Ovary (tissue), 7 donors: ENCODE measurements at regions not wholly inside any gene's neighbourhood (a gene's known extent, or its start where the extent isn't known, plus 50 kb on each side); places are given as distances from the start of the nearest gene placed in this dataset.

ENCODE experiments used
- DNase-seq, 5 donors: peaks; one replicate each; pipeline ENCODE4 v3.0.0-alpha.2; 2019 to 2020
- H3K27ac ChIP-seq, 2 donors: fragments of 200-600 bp; one replicate each; pipeline versions ENCODE4 v1.5.1 to v1.8.0; 2019 to 2022
- H3K27me3 ChIP-seq: fragments of 200-600 bp; one replicate; pipeline ENCODE4 v1.8.0; 2022
- H3K36me3 ChIP-seq: fragments of 200-600 bp; sonication (generic); one replicate; pipeline ENCODE4 v1.5.1; 2019
- H3K4me1 ChIP-seq: one replicate; pipeline ENCODE4 v1.8.1; 2013; ENCODE audit warnings: mild to moderate bottlenecking, moderate library complexity; ENCODE audit not compliant: insufficient read depth
- H3K4me3 ChIP-seq: fragments of 200-600 bp; sonication (generic); one replicate; pipeline ENCODE4 v1.5.1; 2017
- H3K9me3 ChIP-seq, 2 donors: fragments of 200-600 bp in 1 of 2; sonication (generic) in 1 of 2; one replicate each; pipeline versions ENCODE4 v1.5.1 to v1.8.1; 2013 to 2019; ENCODE audit warnings: mild to moderate bottlenecking in 1 of 2, moderate library complexity in 1 of 2
- CTCF ChIP-seq, 3 donors: fragments of 450-650 bp in 2 of 3; fragments of 200-600 bp in 1 of 3; IDR thresholded peaks; one replicate each; pipeline versions ENCODE4 v1.5.1 to v1.8.0; 2016 to 2022; ENCODE audit warnings: antibody characterized with exemption in 3 of 3, mild to moderate bottlenecking in 1 of 3
- EP300 ChIP-seq: sonication (generic); formaldehyde crosslinking; IDR thresholded peaks from one replicate; pipeline ENCODE4 v1.6.1; 2017; ENCODE audit warnings: antibody characterized with exemption
- POLR2A ChIP-seq: fragments of 450-650 bp; IDR thresholded peaks from one replicate; pipeline ENCODE4 v1.6.1; 2017; ENCODE audit warnings: antibody characterized with exemption, mild to moderate bottlenecking, moderate library complexity
- WGBS, 3 donors: extraction: QIAGEN DNeasy Blood & Tissue Kit in 1 of 3; methylation state at CpG; one replicate each; pipeline versions ENCODE4 v1.1.5 to v1.1.7; 2013 to 2017; 5-methylcytosine and 5-hydroxymethylcytosine counted together
- intact Hi-C, 4 donors: fragments of 100-400 bp; cut with DNase I; formaldehyde crosslinking; loops; one replicate each; pipeline versions ENCODE4 v1.11.0 to v1.15.1; 2022 to 2023
- donor health status: DM: no; HTN: no; CAD: no; lungs with moderate emphysema.
- donor health status: DM: no; HTN: no; CAD: no.
- donor health status: Bipolar disorder and iron deficiency.
- donor health status: DM: no; HTN: no; CAD: no.
- donor health status: DM: yes; HTN: yes; CAD: no.

- DNase-seq: no peak
- intact Hi-C loops: no loop called here
- Histone ChIP-seq H3K27me3 (no peaks in the 10 kb centered on the region), H3K36me3 (no peaks in the 10 kb centered on the region), H3K4me1 (no peaks in the 10 kb centered on the region), H3K9me3 (no peaks in the 10 kb centered on the region), H3K27ac (no peak overlapping the region), H3K4me3 (no peak overlapping the region)
- TF ChIP-seq POLR2A (no peak), CTCF (IDR thresholded peaks at IDR 0.05) (no peak), EP300 (no peak)
- WGBS, 3 donors: 45 to 71% (median 67%) methylated on average over 2 of the region's 2 CpGs
These were observed 222.6 kb downstream of the HTR7 start for GRCh38 chr10:90635111-90635765.

- H3K9me3 ChIP-seq: no peaks in the 10 kb centered on the region
- no peak for TF ChIP-seq CTCF (IDR thresholded peaks at IDR 0.05)
- no peak for TF ChIP-seq POLR2A
- no peak for TF ChIP-seq EP300
- no peaks in the 10 kb centered on the region for H3K36me3 ChIP-seq
- H3K27me3 ChIP-seq: no peaks in the 10 kb centered on the region
- 66 to 72% (median 71%) methylated on average over 2 of the region's 2 CpGs for WGBS, 3 donors
- DNase-seq: no peak
- H3K4me1 ChIP-seq: no peaks in the 10 kb centered on the region
- H3K4me3 ChIP-seq: no peak overlapping the region
- intact Hi-C loops: no loop called here
- no peak overlapping the region for H3K27ac ChIP-seq
These were observed 217.1 kb downstream of the HTR7 start for GRCh38 chr10:90640756-90641155.

- intact Hi-C loops: no loop called here
- DNase-seq: no peak
These were observed 216.1 kb downstream of the HTR7 start for GRCh38 chr10:90641731-90642130.

GRCh38 chr10:90642136-90642535, 215.7 kb downstream of the HTR7 start:
- no peak for TF ChIP-seq EP300
- TF ChIP-seq CTCF (IDR thresholded peaks at IDR 0.05): no peak
- Histone ChIP-seq H3K4me3 (no peak overlapping the region), H3K27ac (no peak overlapping the region)

More at GRCh38 chr10:90641731-90642130, 216.1 kb downstream of the HTR7 start:
- Histone ChIP-seq H3K4me1 (no peaks in the 10 kb centered on the region), H3K4me3 (no peak overlapping the region), H3K9me3 (no peaks in the 10 kb centered on the region), H3K27ac (no peak overlapping the region), H3K27me3 (no peaks in the 10 kb centered on the region), H3K36me3 (no peaks in the 10 kb centered on the region)
- TF ChIP-seq CTCF (IDR thresholded peaks at IDR 0.05): no peak
- TF ChIP-seq POLR2A: no peak
- TF ChIP-seq EP300: no peak
- WGBS, 3 donors: 19 to 42% (median 27%) methylated on average over 4 of the region's 4 CpGs

More at GRCh38 chr10:90642136-90642535, 215.7 kb downstream of the HTR7 start:
- no peaks in the 10 kb centered on the region for H3K4me1 ChIP-seq
- WGBS, 3 donors: 7 to 9% (median 8%) methylated on average over 3 of the region's 3 CpGs
- intact Hi-C loops: no loop called here
- no peaks in the 10 kb centered on the region for H3K9me3 ChIP-seq
- no peaks in the 10 kb centered on the region for H3K27me3 ChIP-seq
- DNase-seq: no peak
- no peaks in the 10 kb centered on the region for H3K36me3 ChIP-seq
